GM21526 (cell line): ENCODE measurements at regions not wholly inside any gene's neighbourhood (a gene's known extent, or its start where the extent isn't known, plus 50 kb on each side); places are given as distances from the start of the nearest gene placed in this dataset.

Experiments used
- ATAC-seq: cut with Tn5 transposase; IDR thresholded peaks from one replicate; pipeline ENCODE4 v1.9.1; 2021; ENCODE audit warnings: moderate library complexity; ENCODE audit not compliant: unreplicated experiment, low FRiP score

DNA sequence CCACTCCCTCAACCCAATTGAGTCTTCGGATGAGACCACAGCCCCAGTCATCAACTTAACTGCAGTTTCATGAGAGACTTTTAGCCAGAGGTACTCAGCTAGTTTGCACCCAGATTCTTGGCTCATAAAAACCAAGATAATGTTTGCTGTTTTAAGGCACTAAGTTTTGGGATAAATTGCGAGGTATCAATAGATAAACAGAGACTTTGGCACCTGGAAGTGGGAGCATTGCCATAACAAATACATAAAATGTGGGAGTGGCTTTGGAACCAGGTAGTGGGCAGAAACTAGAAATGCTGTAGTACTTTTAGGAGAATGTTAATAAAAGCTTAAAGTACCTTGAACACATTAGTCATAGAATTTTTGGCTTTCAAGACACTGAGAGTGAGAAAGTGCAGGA is 439.8 kb downstream of the SH3GL2 start:
- ATAC-seq = no peak

DNA sequence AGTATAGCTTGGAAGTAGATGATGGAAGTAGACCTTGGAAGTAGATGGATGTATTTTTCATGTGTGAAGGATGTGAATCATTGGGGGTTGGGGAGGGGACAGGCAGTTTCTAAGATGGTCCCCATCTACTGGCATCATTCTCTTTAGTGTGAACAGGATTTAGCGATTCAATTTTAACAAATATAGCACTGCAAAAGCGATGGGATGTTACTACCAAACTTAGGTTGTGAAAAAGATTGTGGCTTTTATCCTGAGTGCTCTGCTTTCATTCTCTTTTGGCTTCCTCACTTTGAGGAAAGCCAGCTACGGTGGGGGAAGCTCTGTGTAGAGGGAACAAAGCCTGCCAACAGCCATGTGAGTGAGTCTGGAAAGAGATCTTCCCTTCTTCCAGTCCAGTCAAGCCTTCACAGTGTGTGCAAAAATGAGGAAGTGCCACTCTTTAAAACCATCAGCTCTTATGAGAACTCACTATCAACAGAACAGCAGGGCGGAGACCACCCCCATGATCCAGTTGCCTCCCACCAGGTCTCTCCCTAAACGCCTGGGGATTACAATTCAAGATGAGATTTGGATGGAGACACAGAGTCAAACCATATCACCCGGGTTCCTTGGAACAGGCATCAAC is 441.4 kb downstream of the SH3GL2 start:
- no peak for ATAC-seq

DNA sequence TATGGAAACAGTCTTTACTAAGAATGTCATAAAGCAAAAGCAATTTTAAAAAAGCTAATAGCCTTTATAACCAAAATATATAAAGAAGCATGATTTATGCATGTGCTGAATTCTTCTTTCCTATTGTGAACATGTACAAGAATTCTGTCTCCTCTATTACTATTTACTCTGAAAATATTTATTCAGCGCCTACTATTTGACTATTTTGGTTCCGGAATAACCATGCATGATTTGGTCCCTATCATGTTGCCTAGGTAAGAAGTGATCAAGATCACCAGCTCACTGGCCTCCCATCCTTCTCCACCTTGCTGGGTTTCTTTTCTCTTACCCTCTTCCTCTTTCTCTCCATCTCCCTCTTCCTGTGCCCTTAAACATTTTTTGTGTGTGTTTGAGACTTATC is 443.8 kb downstream of the SH3GL2 start:
- no peak for ATAC-seq

DNA sequence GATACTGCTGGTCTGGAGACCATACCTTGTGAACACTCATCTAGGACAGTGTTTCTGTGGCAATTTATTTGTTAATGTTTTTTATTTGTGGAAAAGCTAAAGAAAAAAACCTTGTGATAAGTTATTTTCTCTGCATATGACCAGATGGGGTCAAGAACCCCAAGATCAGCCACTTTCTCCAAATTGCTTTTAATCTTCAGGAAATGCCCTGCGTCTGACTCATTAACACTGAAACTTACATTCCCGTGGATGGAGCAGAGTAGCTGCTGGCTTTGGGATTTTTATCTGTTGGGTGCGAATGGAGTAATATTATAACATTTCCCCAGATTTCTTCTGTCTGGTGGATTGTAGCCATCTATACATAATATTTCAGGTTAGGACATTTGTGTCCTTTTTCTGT is 444.5 kb downstream of the SH3GL2 start:
- ATAC-seq = no peak

DNA sequence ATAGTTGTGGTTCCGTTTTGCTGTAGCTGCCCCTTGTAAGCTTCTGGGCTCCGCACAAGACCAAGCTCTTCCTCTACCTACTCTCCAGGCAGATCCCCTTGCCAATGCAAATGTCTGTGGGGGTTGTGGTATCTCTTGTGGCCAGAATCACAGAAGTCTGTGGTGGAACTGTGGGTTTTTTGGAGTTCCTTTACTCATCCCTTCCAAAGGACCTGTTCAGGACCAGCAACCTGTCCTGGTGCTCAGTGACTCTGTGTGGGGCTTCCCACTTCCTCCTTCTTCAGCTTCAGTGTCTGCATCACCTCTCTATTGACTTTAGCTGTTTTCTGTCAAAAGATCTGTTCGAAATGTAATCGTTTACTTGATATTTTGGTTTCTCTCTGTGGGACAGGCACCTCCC is 441.3 kb upstream of the ADAMTSL1 start:
- no peak for ATAC-seq

DNA sequence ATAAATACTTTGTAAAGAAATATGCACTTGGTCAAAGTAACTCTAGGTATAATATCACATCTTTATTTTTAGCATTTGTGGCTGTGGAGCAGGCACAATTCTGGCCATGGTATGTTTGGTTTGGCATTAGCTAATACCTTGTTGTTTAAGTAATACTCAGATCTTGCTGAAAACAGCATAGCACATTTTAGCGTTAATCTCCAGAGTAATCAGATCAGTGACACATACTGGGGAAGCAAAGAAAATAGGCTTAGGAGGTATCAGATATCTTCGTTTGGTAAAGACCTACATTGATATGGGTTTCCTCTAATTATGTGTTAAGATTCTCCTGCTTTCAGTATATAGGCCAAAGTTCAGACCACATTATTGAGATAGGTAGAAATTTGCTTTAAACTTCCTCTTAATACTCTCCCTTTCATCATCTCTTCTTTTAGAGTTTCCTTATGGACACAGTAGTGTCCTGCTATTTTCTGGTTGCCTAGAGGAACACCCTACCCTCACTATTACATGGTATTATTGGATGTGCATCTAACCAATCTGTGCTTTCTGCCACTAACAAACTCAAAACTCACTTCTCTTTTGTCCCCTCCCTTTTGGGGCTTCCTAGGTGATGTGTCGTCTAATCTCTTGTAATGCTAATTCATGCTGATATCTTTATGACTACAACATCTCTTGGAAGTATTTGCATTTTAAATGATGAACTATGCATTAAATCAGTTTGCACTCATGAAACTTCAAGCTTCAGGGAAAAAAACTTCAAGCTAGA is 437.3 kb upstream of the ADAMTSL1 start:
- ATAC-seq = no peak

DNA sequence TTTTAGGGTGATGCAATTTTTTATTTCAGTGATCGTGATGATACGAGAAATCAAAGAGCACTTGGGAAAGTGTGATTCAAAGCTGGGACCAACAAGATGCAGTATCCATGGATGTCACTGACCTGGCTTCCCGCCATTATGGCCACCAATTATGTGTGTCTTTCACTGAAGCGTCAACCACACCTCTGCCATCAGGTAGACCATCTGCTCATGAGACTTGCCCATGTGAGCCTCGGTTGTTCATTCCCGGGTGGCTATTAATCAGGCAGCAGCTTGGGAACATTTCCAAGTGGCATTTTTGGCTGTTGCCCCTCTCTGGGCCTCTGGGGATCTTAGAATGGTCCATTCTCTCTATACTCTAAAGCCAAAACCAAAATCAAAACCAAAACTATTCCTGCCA is 436.0 kb upstream of the ADAMTSL1 start:
- no peak for ATAC-seq

DNA sequence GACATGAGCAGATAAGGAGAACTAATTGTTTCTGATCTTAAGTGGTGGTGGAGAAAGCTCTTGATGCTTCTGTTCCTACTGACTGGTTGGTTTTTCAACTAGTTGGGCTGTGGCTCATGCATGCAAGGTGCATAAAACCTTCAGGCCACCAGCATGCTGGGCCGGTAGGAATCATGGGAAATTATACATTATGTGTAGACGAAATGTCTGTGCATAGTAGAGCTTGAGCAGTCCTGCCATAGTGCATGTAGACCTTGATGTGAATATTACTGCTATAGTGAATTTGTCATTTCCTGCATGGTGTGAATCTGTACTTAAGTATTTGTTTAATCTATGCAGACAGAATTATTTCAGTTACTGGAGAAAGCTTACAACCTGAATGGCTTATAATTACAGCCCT is 433.6 kb upstream of the ADAMTSL1 start:
- no peak for ATAC-seq

DNA sequence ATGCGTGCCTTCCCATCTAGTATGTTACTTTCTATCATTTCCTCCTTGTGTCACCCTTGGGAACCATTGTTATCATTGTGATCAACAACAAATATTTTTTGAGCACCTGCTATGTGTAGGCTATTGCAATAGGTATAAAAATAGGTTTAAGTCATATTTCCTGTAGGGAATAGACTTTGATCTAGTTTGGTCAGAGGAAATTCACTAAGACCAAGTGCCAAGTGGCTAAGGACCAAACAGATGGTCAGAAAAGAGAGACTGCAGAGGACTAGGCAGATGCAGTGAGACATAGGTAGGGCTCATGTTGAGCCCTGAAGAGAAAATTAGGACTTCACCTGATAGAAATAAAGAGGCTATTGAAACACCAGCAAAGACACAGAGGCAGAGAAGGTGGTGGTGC is 430.0 kb upstream of the ADAMTSL1 start:
- no peak for ATAC-seq

DNA sequence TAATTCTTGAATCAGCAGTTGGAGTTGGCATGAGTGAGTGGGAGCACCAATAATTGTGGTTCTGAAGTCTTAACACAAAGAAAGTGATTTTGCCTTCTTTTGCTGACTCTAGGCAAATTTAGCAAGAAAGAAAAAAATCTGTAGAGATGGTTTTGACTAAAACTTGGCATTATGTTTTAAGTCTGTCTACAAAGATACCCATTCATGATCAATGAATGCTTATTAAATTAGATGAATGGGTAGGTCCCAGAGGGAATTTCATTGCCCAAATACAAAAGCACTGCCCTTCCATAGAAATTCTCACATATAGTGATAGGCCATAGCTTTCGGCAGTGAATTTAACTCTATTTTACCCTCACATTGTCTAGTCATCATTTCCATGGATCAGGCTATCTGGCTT is 428.6 kb upstream of the ADAMTSL1 start:
- no peak for ATAC-seq

DNA sequence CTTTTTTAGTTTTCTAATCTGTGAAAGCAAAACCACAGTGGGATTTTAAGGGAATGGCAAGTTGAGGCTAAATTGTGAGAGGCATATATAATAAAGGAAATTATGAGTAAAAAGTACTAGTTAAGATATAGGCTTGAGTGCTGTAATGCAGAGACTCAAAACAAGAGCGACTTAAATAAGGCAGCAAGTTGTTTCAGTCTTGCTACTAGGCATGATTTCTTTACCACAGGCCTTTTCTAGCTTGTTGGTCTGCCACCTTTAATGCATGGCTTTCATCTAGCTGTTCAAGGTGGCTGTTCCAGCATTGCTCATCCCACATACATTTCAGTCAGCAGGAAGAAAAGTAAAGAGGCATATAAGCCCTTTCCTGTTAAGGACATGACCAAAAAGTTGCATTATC is 427.9 kb upstream of the ADAMTSL1 start:
- no peak for ATAC-seq

DNA sequence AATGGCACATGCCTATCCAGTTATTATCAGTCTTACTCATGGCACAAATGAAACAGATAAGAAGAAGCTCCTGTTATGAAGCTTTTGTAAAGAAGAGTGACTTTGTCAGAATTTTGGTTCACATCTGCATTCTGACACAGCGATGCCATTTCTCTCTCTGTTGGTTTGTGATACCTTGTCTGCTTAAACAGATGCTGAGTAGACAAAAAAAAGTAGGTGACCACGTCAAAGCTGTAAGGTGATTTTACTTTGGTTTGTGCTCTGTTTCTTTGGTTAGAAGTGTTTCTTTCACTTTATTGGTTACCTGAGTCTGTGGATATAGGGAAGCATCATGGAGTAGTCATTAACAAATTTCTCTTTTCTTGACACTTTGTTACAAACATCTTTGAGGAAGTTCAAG is 422.3 kb upstream of the ADAMTSL1 start:
- no peak for ATAC-seq

DNA sequence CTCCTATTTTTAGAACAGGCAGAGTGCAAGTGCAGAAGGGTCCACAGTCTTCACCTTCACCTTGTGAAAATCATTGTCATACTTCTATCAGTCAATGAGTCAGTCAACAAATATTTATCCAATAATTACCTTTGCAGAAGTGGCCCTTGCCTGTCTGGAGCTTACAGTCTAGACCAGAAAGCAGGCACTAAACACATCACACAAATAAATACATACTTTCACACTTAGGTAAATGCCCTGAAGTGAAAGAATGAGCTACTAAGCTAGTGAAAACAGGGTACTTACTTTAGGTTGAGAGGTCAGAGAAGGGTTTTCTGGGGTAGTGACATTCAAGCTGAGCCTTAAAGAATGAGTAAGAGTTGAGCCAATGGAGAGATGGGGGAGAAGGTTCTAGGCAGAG is 421.9 kb upstream of the ADAMTSL1 start:
- ATAC-seq = no peak

DNA sequence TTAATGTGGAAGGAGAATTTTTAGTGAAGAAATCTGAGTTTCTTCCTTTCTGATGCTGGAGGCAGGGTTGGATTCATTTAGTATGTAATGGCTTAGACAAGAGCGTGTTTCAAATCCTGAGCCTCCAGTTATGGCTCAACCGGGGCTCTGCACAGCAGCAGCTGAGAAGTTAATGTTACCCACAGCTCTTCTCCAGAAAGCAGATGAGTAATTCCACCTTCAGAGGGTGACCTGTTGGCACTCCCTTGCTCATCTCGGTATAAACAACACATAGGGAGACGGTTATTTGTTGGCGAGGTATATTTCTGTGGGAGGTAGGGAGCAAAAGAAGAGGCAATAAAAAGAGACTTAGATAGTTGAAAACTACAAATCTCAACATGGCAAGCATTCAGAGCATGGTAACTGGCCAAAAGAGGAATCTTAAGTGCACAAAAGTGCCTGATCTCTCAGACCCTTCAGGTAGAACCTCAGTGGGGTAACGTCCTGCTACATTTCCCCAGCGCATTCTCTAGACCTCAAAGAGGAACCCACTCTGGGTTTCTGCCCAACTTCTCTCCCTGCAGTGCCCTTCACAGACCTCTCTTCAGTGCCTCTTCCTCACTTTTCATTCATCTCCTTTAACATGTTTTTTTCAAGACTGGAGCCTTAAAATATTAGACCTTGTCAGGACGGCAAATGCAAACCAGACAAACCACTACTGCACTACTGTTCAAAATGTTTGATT is 417.5 kb upstream of the ADAMTSL1 start:
- peak; percentile 27 for ATAC-seq

DNA sequence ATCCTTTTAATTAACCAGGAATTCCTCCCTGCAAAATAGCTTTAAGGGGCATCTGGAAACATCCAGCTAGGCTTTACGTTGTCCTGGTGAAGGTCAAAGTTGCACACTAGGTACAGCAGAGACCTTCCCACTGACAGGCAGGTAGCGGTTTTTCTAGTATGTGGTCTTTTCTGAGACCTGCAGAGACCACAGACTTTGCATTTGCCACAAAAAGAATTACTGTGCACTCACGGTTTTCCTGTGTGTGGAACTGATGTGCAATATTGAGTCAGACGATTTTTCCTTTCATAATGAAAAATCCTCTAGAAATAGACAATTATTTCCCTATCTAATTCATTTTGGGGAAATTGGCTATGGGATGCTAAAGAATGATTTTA is 417.0 kb upstream of the ADAMTSL1 start:
- ATAC-seq = peak; percentile 95

DNA sequence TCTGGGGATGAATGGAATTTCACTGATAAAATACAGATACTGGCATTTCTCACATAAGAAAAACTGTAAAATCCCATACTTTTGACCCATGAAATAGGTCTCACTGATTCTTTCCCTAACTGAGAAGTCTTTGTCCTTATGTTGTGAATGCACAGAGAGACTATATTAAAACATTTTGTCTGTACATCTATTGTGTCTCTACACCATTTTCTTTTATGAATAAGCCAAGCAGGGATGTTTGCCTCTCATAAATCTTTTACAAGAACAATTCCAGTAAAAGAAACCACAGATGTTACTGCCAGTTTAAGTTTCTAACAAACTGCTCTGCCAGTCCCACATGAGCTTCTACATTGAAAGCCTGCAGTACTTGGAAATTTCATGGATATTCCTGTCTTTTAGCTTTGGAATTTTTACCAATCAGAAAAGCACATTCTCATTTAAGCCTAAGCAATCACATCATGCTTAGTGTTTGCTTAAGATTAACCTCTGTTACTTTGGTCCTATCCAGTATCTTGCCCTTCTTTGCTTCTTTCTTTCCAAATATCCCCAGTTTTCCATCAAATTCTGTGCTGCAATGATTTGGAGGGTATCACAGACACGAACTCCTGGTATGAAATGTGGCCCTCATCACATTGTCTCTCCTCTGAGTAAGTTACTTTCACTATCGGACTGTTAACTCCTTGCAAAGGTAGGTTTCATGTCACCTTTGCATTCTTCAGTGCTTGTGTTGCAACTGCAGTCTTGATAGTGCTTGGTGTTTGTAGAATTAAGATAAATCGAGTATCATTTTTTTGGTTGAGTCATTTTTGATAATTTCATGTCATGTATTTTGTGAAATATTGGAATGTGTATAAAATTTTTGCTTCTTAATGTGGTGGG is 415.1 kb upstream of the ADAMTSL1 start:
- ATAC-seq = no peak

DNA sequence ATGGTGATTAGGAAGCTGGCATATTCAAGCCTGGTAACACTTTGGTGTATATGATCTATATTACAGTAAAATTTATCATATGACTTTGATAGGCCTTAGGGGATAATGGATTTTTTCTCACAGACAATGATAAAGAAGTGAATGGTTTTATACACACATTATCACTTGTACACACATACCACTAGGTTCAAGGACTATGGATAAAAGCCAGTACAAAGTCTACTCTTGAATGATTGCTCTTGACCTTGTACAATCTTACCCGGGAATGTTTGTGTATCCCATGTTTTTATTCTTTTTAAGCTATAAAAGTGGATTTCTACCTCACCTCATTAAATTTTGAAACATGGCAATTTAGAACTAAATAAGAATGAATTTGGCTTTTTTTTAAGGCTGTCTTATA is 414.5 kb upstream of the ADAMTSL1 start:
- no peak for ATAC-seq

DNA sequence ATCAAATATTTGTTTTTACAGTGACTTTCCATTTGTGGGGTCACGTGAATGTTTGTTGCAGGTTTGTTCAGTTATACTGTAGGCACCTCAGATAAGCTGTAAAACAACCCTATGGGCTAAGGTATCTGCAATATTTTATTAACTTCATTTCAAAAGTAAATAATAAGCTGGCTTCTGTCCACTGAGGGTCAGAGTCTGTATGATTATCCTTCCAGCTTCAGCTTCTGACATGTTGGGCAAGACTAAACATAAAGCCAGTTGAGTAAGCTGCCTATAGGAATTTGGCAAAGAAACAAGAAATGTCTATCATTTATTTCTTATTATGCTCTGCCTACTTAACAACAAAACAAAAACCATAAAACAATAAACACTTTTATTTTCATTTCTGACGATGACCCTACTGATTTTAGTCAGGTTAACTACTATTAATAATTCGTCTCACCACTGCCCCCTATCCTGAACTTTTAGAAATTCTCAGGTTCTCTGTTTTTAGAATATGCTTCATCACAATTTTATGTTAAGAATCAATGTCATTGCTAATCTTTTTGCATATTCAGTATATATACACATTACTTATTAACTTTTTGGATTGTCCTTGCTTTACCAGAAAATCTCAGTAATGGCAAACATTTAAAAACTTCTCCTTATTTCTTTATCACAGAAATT is 413.6 kb upstream of the ADAMTSL1 start:
- no peak for ATAC-seq

DNA sequence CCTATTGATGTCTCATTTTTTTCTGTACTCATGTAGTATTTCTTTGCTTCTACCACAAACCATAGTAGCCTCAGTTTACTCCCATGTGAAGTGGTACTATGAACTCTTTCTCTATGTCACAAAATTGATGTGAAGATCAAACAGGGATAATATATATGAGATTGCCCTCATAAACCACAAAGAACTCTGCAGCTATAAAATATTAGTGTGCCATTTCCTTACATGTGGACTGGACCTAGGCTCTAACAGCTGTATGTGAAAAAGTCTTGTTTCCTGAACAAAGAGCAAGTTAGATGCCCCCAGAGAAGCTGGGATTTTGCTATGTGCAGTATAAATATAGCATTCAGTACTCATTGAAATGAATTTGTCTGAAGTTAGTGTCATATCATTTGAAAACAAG is 412.6 kb upstream of the ADAMTSL1 start:
- no peak for ATAC-seq

DNA sequence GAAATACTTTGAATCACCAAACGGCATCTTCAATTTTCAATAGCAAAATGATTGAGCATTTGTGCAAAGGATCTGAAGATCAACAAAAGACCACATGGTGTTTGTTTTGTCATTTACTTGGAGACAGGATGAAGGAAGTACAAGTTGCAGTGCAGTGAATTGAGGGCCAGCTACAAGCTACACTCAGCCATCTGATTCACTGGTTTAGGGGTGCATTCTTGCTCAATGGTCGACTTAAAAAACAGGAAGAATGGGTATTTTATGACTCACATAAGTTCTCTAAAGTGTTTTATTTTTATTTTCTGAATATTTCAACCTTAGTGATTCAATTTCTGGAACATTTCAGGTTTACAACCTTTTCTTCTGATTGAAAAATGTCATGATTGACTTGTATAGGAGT is 412.1 kb upstream of the ADAMTSL1 start:
- no peak for ATAC-seq
